ENCODE measurements at regions not wholly inside any gene's neighbourhood (a gene's known extent, or its start where the extent isn't known, plus 50 kb on each side); places are given as distances from the start of the nearest gene placed in this dataset.

- TF ChIP-seq BACH2 (CRISPR knock-in tag; IDR thresholded peaks at IDR 0.05; ENCODE audit: borderline replicate concordance) (no peak), ZNF8 (CRISPR knock-in tag; IDR thresholded peaks at IDR 0.05) (no peak), TSHZ2 (CRISPR knock-in tag; IDR thresholded peaks at IDR 0.05) (no peak), PPARA (CRISPR knock-in tag; IDR thresholded peaks at IDR 0.05; ENCODE audit: borderline replicate concordance) (no peak), ZC3H10 (CRISPR knock-in tag; IDR thresholded peaks at IDR 0.05) (no peak), ESRRG (CRISPR knock-in tag; IDR thresholded peaks at IDR 0.05) (no peak), CSDC2 (CRISPR knock-in tag; IDR thresholded peaks at IDR 0.05) (no peak), ZFP3 (CRISPR knock-in tag; IDR thresholded peaks at IDR 0.05) (no peak), CREB5 (CRISPR knock-in tag; IDR thresholded peaks at IDR 0.05; ENCODE audit: low read depth) (no peak), ZNF70 (CRISPR knock-in tag; IDR thresholded peaks at IDR 0.05) (no peak), ZNF565 (CRISPR knock-in tag; conservative IDR thresholded peaks at IDR 0.05; ENCODE audit: low read depth) (no peak), ISL1 (CRISPR knock-in tag; IDR thresholded peaks at IDR 0.05) (no peak), TOX (CRISPR knock-in tag; IDR thresholded peaks at IDR 0.05; ENCODE audit: borderline replicate concordance) (no peak)
- TF ChIP-seq, protein P1, sequence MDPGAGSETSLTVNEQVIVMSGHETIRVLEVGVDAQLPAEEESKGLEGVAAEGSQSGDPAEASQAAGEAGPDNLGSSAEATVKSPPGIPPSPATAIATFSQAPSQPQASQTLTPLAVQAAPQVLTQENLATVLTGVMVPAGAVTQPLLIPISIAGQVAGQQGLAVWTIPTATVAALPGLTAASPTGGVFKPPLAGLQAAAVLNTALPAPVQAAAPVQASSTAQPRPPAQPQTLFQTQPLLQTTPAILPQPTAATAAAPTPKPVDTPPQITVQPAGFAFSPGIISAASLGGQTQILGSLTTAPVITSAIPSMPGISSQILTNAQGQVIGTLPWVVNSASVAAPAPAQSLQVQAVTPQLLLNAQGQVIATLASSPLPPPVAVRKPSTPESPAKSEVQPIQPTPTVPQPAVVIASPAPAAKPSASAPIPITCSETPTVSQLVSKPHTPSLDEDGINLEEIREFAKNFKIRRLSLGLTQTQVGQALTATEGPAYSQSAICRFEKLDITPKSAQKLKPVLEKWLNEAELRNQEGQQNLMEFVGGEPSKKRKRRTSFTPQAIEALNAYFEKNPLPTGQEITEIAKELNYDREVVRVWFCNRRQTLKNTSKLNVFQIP (CRISPR knock-in tag; IDR thresholded peaks at IDR 0.05; ENCODE audit: borderline replicate concordance, low read depth), result no peak
Measured at GRCh38 chr5:10120934-10121333, 128.8 kb downstream of the ATPSCKMT start.

DNA sequence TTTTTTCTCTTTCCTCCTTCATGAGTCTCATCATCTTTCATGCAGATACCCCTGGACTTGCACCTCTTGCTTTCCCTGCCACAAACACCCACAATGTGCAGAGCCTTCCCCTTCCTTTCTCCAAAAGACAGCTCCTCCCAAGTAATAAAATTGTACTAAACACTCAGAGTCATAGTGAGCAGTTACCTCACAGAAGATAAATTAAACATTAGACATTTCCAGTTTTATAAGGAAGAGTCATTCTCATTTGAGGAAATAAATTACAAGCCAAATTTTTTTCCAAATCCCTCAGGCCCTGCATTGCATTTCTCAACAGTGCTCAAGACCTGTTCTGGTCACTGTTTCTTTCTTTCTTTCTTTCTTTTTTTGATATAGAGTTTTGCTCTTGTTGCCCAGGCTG, 131.5 kb downstream of the ATPSCKMT start:
- no peak for TF ChIP-seq ARNTL (CRISPR knock-in tag; IDR thresholded peaks at IDR 0.05; ENCODE audit: borderline replicate concordance, low read depth)
- no peak for TF ChIP-seq ZC3H10 (CRISPR knock-in tag; IDR thresholded peaks at IDR 0.05)
- TF ChIP-seq TCF4 (CRISPR knock-in tag; IDR thresholded peaks at IDR 0.05; ENCODE audit: borderline replicate concordance), result no peak
- TF ChIP-seq, protein P2, sequence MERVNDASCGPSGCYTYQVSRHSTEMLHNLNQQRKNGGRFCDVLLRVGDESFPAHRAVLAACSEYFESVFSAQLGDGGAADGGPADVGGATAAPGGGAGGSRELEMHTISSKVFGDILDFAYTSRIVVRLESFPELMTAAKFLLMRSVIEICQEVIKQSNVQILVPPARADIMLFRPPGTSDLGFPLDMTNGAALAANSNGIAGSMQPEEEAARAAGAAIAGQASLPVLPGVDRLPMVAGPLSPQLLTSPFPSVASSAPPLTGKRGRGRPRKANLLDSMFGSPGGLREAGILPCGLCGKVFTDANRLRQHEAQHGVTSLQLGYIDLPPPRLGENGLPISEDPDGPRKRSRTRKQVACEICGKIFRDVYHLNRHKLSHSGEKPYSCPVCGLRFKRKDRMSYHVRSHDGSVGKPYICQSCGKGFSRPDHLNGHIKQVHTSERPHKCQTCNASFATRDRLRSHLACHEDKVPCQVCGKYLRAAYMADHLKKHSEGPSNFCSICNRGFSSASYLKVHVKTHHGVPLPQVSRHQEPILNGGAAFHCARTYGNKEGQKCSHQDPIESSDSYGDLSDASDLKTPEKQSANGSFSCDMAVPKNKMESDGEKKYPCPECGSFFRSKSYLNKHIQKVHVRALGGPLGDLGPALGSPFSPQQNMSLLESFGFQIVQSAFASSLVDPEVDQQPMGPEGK (CRISPR knock-in tag; IDR thresholded peaks at IDR 0.05; ENCODE audit: borderline replicate concordance), result no peak
- TF ChIP-seq ESRRG (CRISPR knock-in tag; IDR thresholded peaks at IDR 0.05), result no peak
- no peak for TF ChIP-seq BACH2 (CRISPR knock-in tag; IDR thresholded peaks at IDR 0.05; ENCODE audit: borderline replicate concordance)
- no peak for TF ChIP-seq RARB (CRISPR knock-in tag; IDR thresholded peaks at IDR 0.05)
- TF ChIP-seq TSHZ2 (CRISPR knock-in tag; IDR thresholded peaks at IDR 0.05), result no peak
- no peak for TF ChIP-seq ZFP30 (CRISPR knock-in tag; IDR thresholded peaks at IDR 0.05)
- TF ChIP-seq ZNF70 (CRISPR knock-in tag; IDR thresholded peaks at IDR 0.05), result no peak
- no peak for TF ChIP-seq ZNF8 (CRISPR knock-in tag; IDR thresholded peaks at IDR 0.05)
- no peak for TF ChIP-seq CSDC2 (CRISPR knock-in tag; IDR thresholded peaks at IDR 0.05)
- no peak for TF ChIP-seq OSR1 (CRISPR knock-in tag; IDR thresholded peaks at IDR 0.05)

More at GRCh38 chr5:10120934-10121333, 128.8 kb downstream of the ATPSCKMT start:
- no peak for ATAC-seq

More for the DNA sequence above, 131.5 kb downstream of the ATPSCKMT start:
- ATAC-seq, result no peak

All from SK-N-SH treated with all-trans-retinoic acid at 6 μM for 48 hours (cell line).